Colonic mucosa (tissue), 4 donors: ENCODE measurements at regions not wholly inside any gene's neighbourhood (a gene's known extent, or its start where the extent isn't known, plus 50 kb on each side); places are given as distances from the start of the nearest gene placed in this dataset.
"Not testable (repeated sequence)": the region's sequence is repeated elsewhere in the genome, so short reads cannot be mapped to it uniquely, and the experiment has no call there.

Source experiments
- DNase-seq: peaks from one replicate; pipeline ENCODE4 v3.0.0-alpha.2; 2020
- H3K27ac ChIP-seq: fragments of 200-600 bp; one replicate; pipeline ENCODE4 v1.8.0; 2021
- H3K27me3 ChIP-seq: fragments of 200-600 bp; one replicate; pipeline ENCODE4 v1.8.0; 2021
- H3K36me3 ChIP-seq: fragments of 200-600 bp; one replicate; pipeline ENCODE4 v1.8.0; 2021
- H3K4me1 ChIP-seq: fragments of 200-600 bp; one replicate; pipeline ENCODE4 v1.8.0; 2021; ENCODE audit warnings: mild to moderate bottlenecking
- H3K4me3 ChIP-seq: fragments of 200-600 bp; one replicate; pipeline ENCODE4 v1.8.0; 2021
- H3K9ac ChIP-seq, 2 donors: one replicate each; pipeline ENCODE4 v1.7.0; 2013; ENCODE audit warnings: control low read depth in 2 of 2, low read depth in 2 of 2, low read length in 2 of 2
- H3K9me3 ChIP-seq: fragments of 200-600 bp; one replicate; pipeline ENCODE4 v1.8.0; 2021
- intact Hi-C: fragments of 100-400 bp; cut with DNase I; formaldehyde crosslinking; loops from one replicate; pipeline ENCODE4 v1.14.1; 2022
- TF ChIP-seq, protein P1 (sequence below): fragments of 200-600 bp; IDR thresholded peaks from one replicate; pipeline ENCODE4 v1.8.0; 2022; ENCODE audit warnings: antibody characterized with exemption, mild to moderate bottlenecking
- donor health status: healthy.
- donor health status: DM: no; HTN: no; CAD: no.
- donor health status: DM: no; HTN: no; CAD: no.

DNA sequence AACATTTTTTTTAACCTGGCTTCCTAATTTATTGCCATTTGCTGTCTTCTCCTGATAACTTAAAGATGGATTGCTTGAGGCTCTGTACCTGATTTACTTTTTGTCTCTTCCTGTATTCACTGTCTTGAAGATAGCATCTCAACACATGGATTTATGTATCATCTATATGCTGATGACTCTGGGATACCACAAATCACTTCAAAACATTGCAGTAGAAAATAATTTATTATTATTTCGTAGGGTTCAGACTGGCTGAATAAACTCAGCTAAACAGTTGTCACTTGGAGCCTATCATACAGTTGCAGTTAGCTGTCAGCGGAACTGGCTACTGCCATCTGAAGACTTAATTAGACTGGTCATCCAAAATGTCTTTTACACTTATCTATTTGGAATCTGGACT, 1025.2 kb upstream of the CDH18 start:
- H3K4me1 ChIP-seq, result no peaks in the 10 kb centered on the region
- TF ChIP-seq, protein P1, sequence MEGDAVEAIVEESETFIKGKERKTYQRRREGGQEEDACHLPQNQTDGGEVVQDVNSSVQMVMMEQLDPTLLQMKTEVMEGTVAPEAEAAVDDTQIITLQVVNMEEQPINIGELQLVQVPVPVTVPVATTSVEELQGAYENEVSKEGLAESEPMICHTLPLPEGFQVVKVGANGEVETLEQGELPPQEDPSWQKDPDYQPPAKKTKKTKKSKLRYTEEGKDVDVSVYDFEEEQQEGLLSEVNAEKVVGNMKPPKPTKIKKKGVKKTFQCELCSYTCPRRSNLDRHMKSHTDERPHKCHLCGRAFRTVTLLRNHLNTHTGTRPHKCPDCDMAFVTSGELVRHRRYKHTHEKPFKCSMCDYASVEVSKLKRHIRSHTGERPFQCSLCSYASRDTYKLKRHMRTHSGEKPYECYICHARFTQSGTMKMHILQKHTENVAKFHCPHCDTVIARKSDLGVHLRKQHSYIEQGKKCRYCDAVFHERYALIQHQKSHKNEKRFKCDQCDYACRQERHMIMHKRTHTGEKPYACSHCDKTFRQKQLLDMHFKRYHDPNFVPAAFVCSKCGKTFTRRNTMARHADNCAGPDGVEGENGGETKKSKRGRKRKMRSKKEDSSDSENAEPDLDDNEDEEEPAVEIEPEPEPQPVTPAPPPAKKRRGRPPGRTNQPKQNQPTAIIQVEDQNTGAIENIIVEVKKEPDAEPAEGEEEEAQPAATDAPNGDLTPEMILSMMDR, result no peak
- intact Hi-C loops, result no loop called here
- H3K27ac ChIP-seq, result no peak overlapping the region
- no peak for DNase-seq
- no peaks in the 10 kb centered on the region for H3K36me3 ChIP-seq
- no peak overlapping the region for H3K9ac ChIP-seq
- H3K4me3 ChIP-seq, result no peak overlapping the region
- no peaks in the 10 kb centered on the region for H3K27me3 ChIP-seq
- H3K9me3 ChIP-seq, result no peaks in the 10 kb centered on the region

DNA sequence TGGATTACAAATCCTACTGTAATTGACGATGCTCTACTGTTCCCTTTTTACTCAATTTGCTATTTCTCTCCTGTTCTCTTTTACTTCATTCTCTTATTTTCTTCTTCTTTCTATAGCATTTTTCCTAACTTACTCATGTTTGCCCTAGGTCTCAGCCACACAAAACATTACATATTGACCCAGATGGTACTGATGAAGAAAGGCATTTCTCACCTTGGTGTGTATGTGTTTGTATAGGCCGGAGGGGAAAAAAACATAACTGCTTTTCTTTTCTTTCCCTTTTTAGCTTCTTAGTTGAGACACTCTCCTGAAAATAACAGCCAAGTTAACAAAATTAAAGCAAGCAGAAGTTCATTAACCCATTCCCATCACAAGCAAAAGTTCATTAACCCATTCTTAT, 1019.8 kb upstream of the CDH18 start:
- intact Hi-C loops, result no loop called here
- no peaks in the 10 kb centered on the region for H3K9me3 ChIP-seq
- TF ChIP-seq, protein P1, result no peak
- DNase-seq, result no peak
- no peak overlapping the region for H3K9ac ChIP-seq
- no peaks in the 10 kb centered on the region for H3K27me3 ChIP-seq
- no peaks in the 10 kb centered on the region for H3K36me3 ChIP-seq
- no peak overlapping the region for H3K4me3 ChIP-seq
- no peaks in the 10 kb centered on the region for H3K4me1 ChIP-seq
- no peak overlapping the region for H3K27ac ChIP-seq

DNA sequence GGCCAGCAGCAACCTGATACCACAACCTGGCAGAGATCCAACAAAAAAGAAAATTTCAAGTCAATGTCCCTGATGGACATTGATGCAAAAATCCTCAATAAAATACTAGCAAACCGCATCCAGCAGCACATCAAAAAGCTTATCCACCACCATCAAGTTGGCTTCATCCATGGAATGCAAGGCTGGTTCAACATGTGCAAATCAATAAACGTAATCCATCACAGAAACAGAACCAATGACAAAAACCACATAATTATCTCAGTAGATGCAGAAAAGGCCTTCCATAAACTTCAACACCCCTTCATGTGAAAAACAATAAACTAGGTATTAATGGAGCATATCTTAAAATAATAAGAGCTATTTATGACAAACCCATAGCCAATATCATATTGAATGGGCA, 1000.9 kb upstream of the CDH18 start:
- intact Hi-C loops, H3K9me3 ChIP-seq, H3K27ac ChIP-seq, H3K36me3 ChIP-seq, H3K4me1 ChIP-seq, H3K9ac ChIP-seq, DNase-seq, H3K4me3 ChIP-seq, H3K27me3 ChIP-seq: not testable (repeated sequence)

DNA sequence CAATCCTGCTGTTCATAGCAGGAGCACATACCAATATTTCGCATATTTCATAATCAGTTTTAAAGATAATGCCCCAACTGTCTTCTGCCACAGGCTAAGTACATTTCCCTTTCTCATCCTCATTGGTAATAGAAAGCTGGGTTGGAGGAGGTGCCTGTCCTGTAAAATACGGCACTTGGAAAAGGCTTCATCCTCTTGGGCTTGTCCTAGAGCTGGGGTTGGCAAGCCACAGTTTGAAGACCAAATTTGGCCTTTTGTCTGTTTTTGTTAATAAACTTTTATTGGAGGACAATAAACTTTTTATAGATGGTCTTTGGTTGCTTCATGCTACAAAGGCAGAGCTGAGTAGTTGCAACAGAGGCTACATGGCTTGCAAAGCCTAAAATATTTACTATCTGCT, 997.8 kb upstream of the CDH18 start:
- Histone ChIP-seq H3K36me3 (no peaks in the 10 kb centered on the region), H3K27ac (no peak overlapping the region), H3K9me3 (no peaks in the 10 kb centered on the region), H3K9ac (no peak overlapping the region), H3K27me3 (no peaks in the 10 kb centered on the region), H3K4me1 (no peaks in the 10 kb centered on the region), H3K4me3 (no peak overlapping the region)
- TF ChIP-seq, protein P1, result no peak
- intact Hi-C loops, result no loop called here
- no peak for DNase-seq

DNA sequence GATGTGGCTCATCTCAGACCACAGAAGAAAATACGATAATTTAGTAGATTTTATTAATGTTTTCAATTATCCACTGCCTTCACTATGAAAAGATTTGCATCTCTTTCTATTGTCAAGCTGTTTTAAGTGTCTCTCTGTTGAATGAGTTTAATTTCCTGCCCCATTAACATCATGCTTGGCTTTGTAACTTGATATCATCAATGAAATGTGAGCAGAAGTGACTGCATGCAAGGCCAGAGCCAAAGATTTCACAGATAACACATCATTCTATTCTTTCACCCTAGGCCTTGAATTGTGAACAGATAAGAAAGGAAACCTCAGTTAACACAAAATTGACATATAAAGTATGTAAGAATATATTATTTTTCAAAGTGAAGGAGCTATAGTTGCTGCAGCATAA, 986.4 kb upstream of the CDH18 start:
- intact Hi-C loops, result no loop called here

DNA sequence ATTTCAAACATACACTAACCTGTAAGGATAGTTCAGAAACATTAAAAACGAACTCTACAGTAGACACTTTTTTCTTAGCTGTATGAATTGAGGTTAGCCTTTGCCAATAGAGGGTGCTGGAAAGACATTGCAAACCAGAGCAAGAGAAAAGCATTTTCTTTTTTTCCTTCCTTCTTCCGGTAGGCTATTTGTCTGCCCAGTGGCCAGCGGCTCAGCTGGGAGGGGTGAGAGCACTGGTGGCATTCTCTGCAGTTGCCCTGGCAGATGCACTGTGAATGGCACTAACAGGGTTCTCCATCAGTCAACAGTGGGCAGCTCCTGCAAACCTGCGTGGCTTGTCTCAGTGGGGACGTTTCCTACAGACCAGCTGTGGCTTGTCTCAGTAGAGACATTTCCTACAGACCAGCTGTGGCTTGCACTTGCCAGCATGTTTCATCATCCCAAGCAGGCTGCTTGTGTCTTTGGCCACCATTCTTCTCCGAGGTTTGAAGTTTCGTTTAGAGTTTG, 984.5 kb upstream of the CDH18 start:
- Histone ChIP-seq H3K9me3 (no peaks in the 10 kb centered on the region), H3K36me3 (no peaks in the 10 kb centered on the region), H3K9ac (no peak overlapping the region), H3K4me1 (no peaks in the 10 kb centered on the region), H3K27ac (no peak overlapping the region), H3K4me3 (no peak overlapping the region), H3K27me3 (no peaks in the 10 kb centered on the region)
- peak; percentile 20 for DNase-seq
- intact Hi-C loops, result no loop called here
- TF ChIP-seq, protein P1, result no peak

More for the DNA sequence above, 986.4 kb upstream of the CDH18 start:
- Histone ChIP-seq H3K27me3 (no peaks in the 10 kb centered on the region), H3K4me3 (no peak overlapping the region), H3K36me3 (no peaks in the 10 kb centered on the region), H3K9ac (no peak overlapping the region), H3K27ac (no peak overlapping the region), H3K9me3 (no peaks in the 10 kb centered on the region), H3K4me1 (no peaks in the 10 kb centered on the region)
- no peak for DNase-seq
- TF ChIP-seq, protein P1, result no peak
